PC-9 (cell line): ENCODE measurements at regions not wholly inside any gene's neighbourhood (a gene's known extent, or its start where the extent isn't known, plus 50 kb on each side); places are given as distances from the start of the nearest gene placed in this dataset.

Experiments
- BruUV-seq: library from RNA; stranded (reverse); fragments of 400-500 nt; replicated peaks from 2 replicates; lab custom pipeline; 2021; lab: Mats Ljungman, UMichigan
- CTCF ChIA-PET: fragments of 300-600 bp; sonication (Branson Sonifier 250); formaldehyde crosslinking; loops from one replicate; lab custom pipeline; 2022; ENCODE audit warnings: antibody characterized with exemption; lab: Charles Lee
- POLR2A ChIA-PET: fragments of 300-600 bp; sonication (Branson Sonifier 250); formaldehyde crosslinking; loops from one replicate; lab custom pipeline; 2022; ENCODE audit warnings: antibody characterized with exemption; ENCODE audit not compliant: unreplicated experiment; lab: Charles Lee
- DNase-seq, 2 experiments: peaks; one replicate each; pipeline versions ENCODE4 v3.0.0 to v3.0.0-alpha.2; 2015 to 2022; ENCODE audit warnings: mixed read lengths in 1 of 2
- H2AFZ ChIP-seq: fragments of 200-600 bp; sonication (generic); 2 replicates; pipeline ENCODE4 v1.8.1; 2017; ENCODE audit warnings: antibody characterized with exemption
- H3F3A ChIP-seq: fragments of 200-600 bp; sonication (generic); 2 replicates; pipeline ENCODE4 v1.8.1; 2017; ENCODE audit warnings: antibody characterized with exemption, mild to moderate bottlenecking, low read depth; ENCODE audit not compliant: insufficient read depth
- H3K27ac ChIP-seq: fragments of 200-600 bp; sonication (generic); 2 replicates; pipeline ENCODE4 v1.6.1; 2016; ENCODE audit warnings: mixed run types
- H3K27me3 ChIP-seq: fragments of 200-600 bp; sonication (generic); 2 replicates; pipeline ENCODE4 v1.6.1; 2016; ENCODE audit warnings: low read depth, mixed run types; ENCODE audit not compliant: insufficient read depth
- H3K36me3 ChIP-seq: fragments of 200-600 bp; sonication (generic); 2 replicates; pipeline ENCODE4 v1.6.1; 2016; ENCODE audit warnings: low read depth, mixed run types
- H3K4me1 ChIP-seq: fragments of 200-600 bp; sonication (generic); replicated peaks from 2 replicates; pipeline ENCODE4 v1.6.1; 2016; ENCODE audit warnings: mixed run types; ENCODE audit not compliant: insufficient read depth
- H3K4me2 ChIP-seq: fragments of 200-600 bp; sonication (generic); 2 replicates; pipeline ENCODE4 v1.6.1; 2017; ENCODE audit warnings: mixed run types
- H3K4me3 ChIP-seq: fragments of 200-600 bp; sonication (generic); 2 replicates; pipeline ENCODE4 v1.6.1; 2016; ENCODE audit warnings: mixed run types
- H3K79me2 ChIP-seq: fragments of 200-600 bp; sonication (generic); 2 replicates; pipeline ENCODE4 v1.6.1; 2017; ENCODE audit warnings: low read depth, mixed run types
- H3K9me2 ChIP-seq: fragments of 200-600 bp; sonication (generic); 2 replicates; pipeline ENCODE4 v1.8.1; 2017; ENCODE audit warnings: mild to moderate bottlenecking; ENCODE audit not compliant: insufficient read depth
- H3K9me3 ChIP-seq: fragments of 200-600 bp; sonication (generic); 2 replicates; pipeline ENCODE4 v1.8.1; 2016; ENCODE audit warnings: low read depth; ENCODE audit not compliant: insufficient read depth
- H4K20me1 ChIP-seq: fragments of 200-600 bp; sonication (generic); 2 replicates; pipeline ENCODE4 v1.8.1; 2017; ENCODE audit not compliant: insufficient read depth
- CTCF ChIP-seq: fragments of 200-600 bp; sonication (generic); conservative IDR thresholded peaks from 2 replicates; pipeline ENCODE4 v1.6.1; 2017; ENCODE audit warnings: mixed run types, antibody characterized with exemption, mild to moderate bottlenecking, moderate library complexity
- EZH2 ChIP-seq: fragments of 200-600 bp; sonication (generic); IDR thresholded peaks from 2 replicates; pipeline ENCODE4 v1.8.0; 2017; ENCODE audit warnings: antibody characterized with exemption, low read depth
- intact Hi-C: fragments of 100-400 bp; cut with micrococcal nuclease; formaldehyde crosslinking; loops from one replicate; pipeline ENCODE4 v1.10.0; 2022; ENCODE audit not compliant: unreplicated experiment

GRCh38 chr11:27926981-27927481 lies 180.9 kb downstream of the KIF18A start:
- Histone ChIP-seq H3K36me3 (no peaks in the 10 kb centered on the region), H4K20me1 (no peaks in the 10 kb centered on the region), H3F3A (peaks cover 7% of the 10 kb centered on the region), H2AFZ (no peak overlapping the region), H3K79me2 (no peaks in the 10 kb centered on the region), H3K27me3 (no peaks in the 10 kb centered on the region), H3K4me3 (no peak overlapping the region), H3K9me3 (no peaks in the 10 kb centered on the region; the same call in none of the 2 replicates), H3K9me2 (no peaks in the 10 kb centered on the region), H3K27ac (peak overlapping the region; percentile 9; the same call in 1 of the 2 replicates), H3K4me2 (no peak overlapping the region), H3K4me1 (peaks cover 16% of the 10 kb centered on the region)
- ChIA-PET POLR2A (no interaction called here), CTCF (interaction anchor here (0.7 kb wide), 1 partner anchor 83 kb away, joined by 3 read pairs; no protein-coding TSS in a partner anchor)
- TF ChIP-seq CTCF = no peak
- no peak for TF ChIP-seq EZH2
- intact Hi-C loops = no loop called here
- BruUV-seq = no TSS peak
- peak; percentile 40 to 69 for DNase-seq

GRCh38 chr11:27926486-27926885 lies 181.5 kb downstream of the KIF18A start:
- intact Hi-C loops = no loop called here
- CTCF ChIA-PET = interaction anchor here (0.6 kb wide), 1 partner anchor 180 kb away, joined by 4 read pairs; no protein-coding TSS in a partner anchor

GRCh38 chr11:27921472-27921871 lies 186.5 kb downstream of the KIF18A start:
- Histone ChIP-seq H2AFZ (no peak overlapping the region), H3K9me2 (peaks cover 6% of the 10 kb centered on the region; the same call in 1 of the 2 replicates), H3K79me2 (no peaks in the 10 kb centered on the region), H3K9me3 (no peaks in the 10 kb centered on the region; the same call in 1 of the 2 replicates), H3K27me3 (no peaks in the 10 kb centered on the region), H3K4me2 (no peak overlapping the region), H3K36me3 (no peaks in the 10 kb centered on the region), H4K20me1 (no peaks in the 10 kb centered on the region; the same call in 1 of the 2 replicates), H3K4me3 (no peak overlapping the region), H3K4me1 (peaks cover 4% of the 10 kb centered on the region), H3K27ac (no peak overlapping the region), H3F3A (no peaks in the 10 kb centered on the region)
- intact Hi-C loops = no loop called here
- ChIA-PET CTCF (no interaction called here), POLR2A (no interaction called here)
- TF ChIP-seq EZH2 = no peak
- no TSS peak for BruUV-seq
- DNase-seq = no peak

More at GRCh38 chr11:27926486-27926885, 181.5 kb downstream of the KIF18A start:
- no peaks in the 10 kb centered on the region for H3K27me3 ChIP-seq
- no peak overlapping the region for H3K4me3 ChIP-seq
- H3K4me1 ChIP-seq = peaks cover 16% of the 10 kb centered on the region
- no peak overlapping the region for H2AFZ ChIP-seq
- no TSS peak for BruUV-seq
- H3K79me2 ChIP-seq = no peaks in the 10 kb centered on the region
- H3K4me2 ChIP-seq = peak overlapping the region; percentile 24; the same call in 1 of the 2 replicates
- no peak for TF ChIP-seq EZH2
- no peak for TF ChIP-seq CTCF
- no peak for DNase-seq
- no peaks in the 10 kb centered on the region for H3K9me2 ChIP-seq
- peak overlapping the region; percentile 9; the same call in 1 of the 2 replicates for H3K27ac ChIP-seq
- no peaks in the 10 kb centered on the region for H4K20me1 ChIP-seq
- H3K9me3 ChIP-seq = no peaks in the 10 kb centered on the region; the same call in none of the 2 replicates
- POLR2A ChIA-PET = no interaction called here
- peaks cover 7% of the 10 kb centered on the region for H3F3A ChIP-seq
- no peaks in the 10 kb centered on the region for H3K36me3 ChIP-seq
